Tibial artery (tissue), 4 donors: ENCODE measurements at regions not wholly inside any gene's neighbourhood (a gene's known extent, or its start where the extent isn't known, plus 50 kb on each side); places are given as distances from the start of the nearest gene placed in this dataset.

Experiments
- DNase-seq, 2 donors: peaks; one replicate each; pipeline ENCODE4 v3.0.0-alpha.2; 2019
- H3K27ac ChIP-seq, 2 donors: fragments of 200-600 bp; sonication (generic) in 1 of 2; 1 replicate in 1 of 2; 2 replicates in 1 of 2; pipeline ENCODE4 v1.5.1; 2018 to 2019; ENCODE audit warnings: mild to moderate bottlenecking in 1 of 2
- H3K27me3 ChIP-seq, 2 donors: fragments of 200-600 bp; sonication (generic) in 1 of 2; one replicate each; pipeline versions ENCODE4 v1.5.1 to v1.6.0; 2016 to 2019
- H3K36me3 ChIP-seq, 3 donors: fragments of 200-600 bp; sonication (generic) in 2 of 3; one replicate each; pipeline ENCODE4 v1.5.1; 2016 to 2019; ENCODE audit warnings: mild to moderate bottlenecking in 2 of 3
- H3K4me1 ChIP-seq, 4 donors: fragments of 200-600 bp; sonication (generic) in 2 of 4; 1 replicate in 3 of 4; 2 replicates in 1 of 4; pipeline ENCODE4 v1.5.1; 2016 to 2019
- H3K4me3 ChIP-seq, 2 donors: fragments of 200-600 bp; sonication (generic) in 1 of 2; 1 replicate in 1 of 2; 2 replicates in 1 of 2; pipeline ENCODE4 v1.5.1; 2018 to 2019; ENCODE audit warnings: mild to moderate bottlenecking in 2 of 2
- H3K9me3 ChIP-seq, 3 donors: fragments of 200-600 bp; sonication (generic) in 1 of 3; one replicate each; pipeline ENCODE4 v1.5.1; 2016 to 2019
- intact Hi-C: fragments of 100-400 bp; cut with DNase I; formaldehyde crosslinking; loops from one replicate; pipeline ENCODE4 v1.15.0; 2023; ENCODE audit warnings: low total_unique reads
- TF ChIP-seq, protein P1 (sequence below), 2 experiments: fragments of 200-600 bp in 1 of 2; fragments of 450-650 bp in 1 of 2; IDR thresholded peaks; one replicate each; pipeline ENCODE4 v1.5.1; 2017 to 2019; ENCODE audit warnings: antibody characterized with exemption in 2 of 2, mild to moderate bottlenecking in 1 of 2, moderate library complexity in 1 of 2

DNA sequence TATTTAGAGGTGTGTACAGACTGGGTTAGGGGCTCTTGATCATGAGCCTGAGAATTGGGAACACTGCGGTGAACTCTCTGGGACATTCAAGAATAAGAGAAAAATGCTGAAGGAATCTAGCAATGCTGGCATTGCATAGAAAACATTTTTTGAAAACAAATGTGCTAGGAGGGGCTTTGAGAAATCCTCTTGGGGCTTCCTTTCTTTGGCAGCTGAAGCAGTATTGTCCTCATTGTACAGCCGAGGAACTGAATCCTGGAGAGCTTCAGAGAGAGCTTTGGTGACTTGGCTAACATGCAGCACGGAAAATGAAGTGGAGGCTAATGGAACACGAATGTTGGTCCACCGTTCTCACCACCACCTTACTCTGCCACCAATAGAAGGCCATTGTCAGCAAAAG is 107.3 kb upstream of the EFEMP1 start:
- Histone ChIP-seq H3K27ac (no peak overlapping the region), H3K27me3 (no peaks in the 10 kb centered on the region), H3K4me3 (no peak overlapping the region), H3K36me3 (no peaks in the 10 kb centered on the region), H3K4me1 (no peaks in the 10 kb centered on the region), H3K9me3 (no peaks in the 10 kb centered on the region)
- TF ChIP-seq, protein P1, sequence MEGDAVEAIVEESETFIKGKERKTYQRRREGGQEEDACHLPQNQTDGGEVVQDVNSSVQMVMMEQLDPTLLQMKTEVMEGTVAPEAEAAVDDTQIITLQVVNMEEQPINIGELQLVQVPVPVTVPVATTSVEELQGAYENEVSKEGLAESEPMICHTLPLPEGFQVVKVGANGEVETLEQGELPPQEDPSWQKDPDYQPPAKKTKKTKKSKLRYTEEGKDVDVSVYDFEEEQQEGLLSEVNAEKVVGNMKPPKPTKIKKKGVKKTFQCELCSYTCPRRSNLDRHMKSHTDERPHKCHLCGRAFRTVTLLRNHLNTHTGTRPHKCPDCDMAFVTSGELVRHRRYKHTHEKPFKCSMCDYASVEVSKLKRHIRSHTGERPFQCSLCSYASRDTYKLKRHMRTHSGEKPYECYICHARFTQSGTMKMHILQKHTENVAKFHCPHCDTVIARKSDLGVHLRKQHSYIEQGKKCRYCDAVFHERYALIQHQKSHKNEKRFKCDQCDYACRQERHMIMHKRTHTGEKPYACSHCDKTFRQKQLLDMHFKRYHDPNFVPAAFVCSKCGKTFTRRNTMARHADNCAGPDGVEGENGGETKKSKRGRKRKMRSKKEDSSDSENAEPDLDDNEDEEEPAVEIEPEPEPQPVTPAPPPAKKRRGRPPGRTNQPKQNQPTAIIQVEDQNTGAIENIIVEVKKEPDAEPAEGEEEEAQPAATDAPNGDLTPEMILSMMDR (IDR thresholded peaks at IDR 0.05) = no peak
- DNase-seq = no peak
- intact Hi-C loops = no loop called here

GRCh38 chr2:56034258-56034657 is 110.7 kb upstream of the EFEMP1 start:
- Histone ChIP-seq H3K4me3 (no peak overlapping the region), H3K27ac (no peak overlapping the region), H3K36me3 (no peaks in the 10 kb centered on the region), H3K27me3 (no peaks in the 10 kb centered on the region), H3K9me3 (no peaks in the 10 kb centered on the region), H3K4me1 (no peaks in the 10 kb centered on the region)
- DNase-seq = no peak
- intact Hi-C loops = no loop called here
- TF ChIP-seq, protein P1 (IDR thresholded peaks at IDR 0.05) = no peak

DNA sequence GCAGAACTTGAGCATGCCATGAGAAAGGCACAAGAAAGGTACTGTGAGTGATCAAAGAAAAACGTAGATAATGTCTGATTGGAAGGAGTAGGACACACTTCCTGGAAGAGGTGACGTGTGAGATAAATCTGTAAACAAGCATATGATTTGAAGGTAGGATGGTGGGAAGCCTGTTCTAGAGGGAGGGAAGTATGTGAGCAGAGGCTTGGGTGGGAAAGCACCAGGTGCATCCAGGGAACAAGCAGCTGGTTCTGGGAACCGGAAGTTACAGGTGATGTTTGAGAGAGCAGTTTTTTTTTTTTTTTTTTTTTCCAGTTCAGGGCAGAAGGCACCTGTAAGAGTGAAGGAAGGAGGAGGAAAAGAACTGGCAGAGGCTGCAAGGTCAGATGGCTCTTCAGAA is 116.6 kb upstream of the EFEMP1 start:
- Histone ChIP-seq H3K4me3 (no peak overlapping the region), H3K27ac (no peak overlapping the region), H3K27me3 (no peaks in the 10 kb centered on the region), H3K36me3 (no peaks in the 10 kb centered on the region), H3K4me1 (no peaks in the 10 kb centered on the region), H3K9me3 (no peaks in the 10 kb centered on the region)
- intact Hi-C loops = no loop called here
- DNase-seq = no peak
- TF ChIP-seq, protein P1 (IDR thresholded peaks at IDR 0.05) = no peak

DNA sequence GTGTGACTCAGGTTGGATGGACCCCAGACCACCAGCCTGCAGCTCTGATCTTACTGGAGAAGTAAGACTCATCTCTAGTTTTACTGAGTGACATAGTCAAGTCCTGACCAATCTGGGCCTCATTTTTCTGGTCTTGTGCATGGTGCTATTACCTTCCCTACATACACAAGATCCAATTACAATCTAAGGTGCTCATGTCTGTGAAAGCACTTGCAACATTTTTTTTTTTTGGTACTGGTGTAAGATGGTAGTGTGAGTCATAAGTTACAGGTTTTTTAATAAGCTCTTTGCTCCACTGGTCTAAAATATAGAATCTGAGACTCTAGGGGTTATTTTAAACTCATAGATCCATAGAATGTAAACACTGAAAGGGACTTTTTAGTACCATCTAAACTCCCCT is 117.3 kb upstream of the EFEMP1 start:
- TF ChIP-seq, protein P1 (IDR thresholded peaks at IDR 0.05) = no peak
- H3K27me3 ChIP-seq = no peaks in the 10 kb centered on the region
- no peaks in the 10 kb centered on the region for H3K36me3 ChIP-seq
- H3K27ac ChIP-seq = no peak overlapping the region
- intact Hi-C loops = no loop called here
- H3K9me3 ChIP-seq = no peaks in the 10 kb centered on the region
- H3K4me1 ChIP-seq = no peaks in the 10 kb centered on the region
- DNase-seq = no peak
- H3K4me3 ChIP-seq = no peak overlapping the region

DNA sequence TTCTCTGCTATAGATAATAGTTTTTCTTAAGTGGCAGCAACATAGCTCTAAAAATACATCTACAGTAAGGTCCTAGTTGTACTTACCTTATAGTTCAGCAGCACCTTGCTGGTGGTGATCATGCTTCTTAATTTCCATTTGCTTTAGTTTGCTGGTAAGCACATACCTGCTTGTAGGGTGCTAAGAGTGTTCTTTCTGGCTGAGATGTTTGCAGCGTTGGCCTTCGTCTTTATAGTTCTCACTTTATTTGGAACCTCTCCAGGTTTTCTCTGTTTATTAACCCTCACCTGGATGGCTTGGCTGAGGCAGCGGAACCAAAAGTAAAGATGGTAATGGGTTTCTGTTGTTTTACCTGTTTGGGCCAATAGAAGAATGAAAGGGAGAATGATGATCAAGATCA is 123.6 kb upstream of the EFEMP1 start:
- Histone ChIP-seq H3K9me3 (no peaks in the 10 kb centered on the region), H3K27ac (no peak overlapping the region), H3K4me3 (no peak overlapping the region), H3K36me3 (no peaks in the 10 kb centered on the region), H3K4me1 (no peaks in the 10 kb centered on the region), H3K27me3 (no peaks in the 10 kb centered on the region)
- TF ChIP-seq, protein P1 (IDR thresholded peaks at IDR 0.05) = no peak
- intact Hi-C loops = no loop called here
- DNase-seq = no peak

- TF ChIP-seq, protein P1 (IDR thresholded peaks at IDR 0.05) = no peak
- no peak for DNase-seq
- Histone ChIP-seq H3K27me3 (no peaks in the 10 kb centered on the region), H3K27ac (no peak overlapping the region), H3K9me3 (no peaks in the 10 kb centered on the region), H3K4me1 (no peaks in the 10 kb centered on the region), H3K4me3 (no peak overlapping the region), H3K36me3 (no peaks in the 10 kb centered on the region)
- intact Hi-C loops = no loop called here
Measured at GRCh38 chr2:56049233-56049845, 125.8 kb upstream of the EFEMP1 start.
